IPS-18a (cell line): ENCODE measurements at regions not wholly inside any gene's neighbourhood (a gene's known extent, or its start where the extent isn't known, plus 50 kb on each side); places are given as distances from the start of the nearest gene placed in this dataset.

Source experiments
- H3K27ac ChIP-seq: one replicate; pipeline ENCODE4 v1.5.1; 2013; ENCODE audit warnings: low read length
- H3K27me3 ChIP-seq: one replicate; pipeline ENCODE4 v1.6.1; 2013; ENCODE audit warnings: mild to moderate bottlenecking, low read length; ENCODE audit not compliant: control insufficient read depth, insufficient read depth
- H3K36me3 ChIP-seq: one replicate; pipeline ENCODE4 v1.6.1; 2013; ENCODE audit warnings: low read depth, low read length; ENCODE audit not compliant: control insufficient read depth
- H3K4me1 ChIP-seq: one replicate; pipeline ENCODE4 v1.6.1; 2013; ENCODE audit warnings: low read depth, low read length; ENCODE audit not compliant: control insufficient read depth
- H3K4me3 ChIP-seq: one replicate; pipeline ENCODE4 v1.5.1; 2013; ENCODE audit warnings: low read length
- H3K9ac ChIP-seq: one replicate; pipeline ENCODE4 v1.6.1; 2013; ENCODE audit warnings: mild to moderate bottlenecking, low read length, moderate library complexity
- H3K9me3 ChIP-seq: one replicate; pipeline ENCODE4 v1.6.1; 2013; ENCODE audit warnings: low read depth, low read length; ENCODE audit not compliant: control insufficient read depth

DNA sequence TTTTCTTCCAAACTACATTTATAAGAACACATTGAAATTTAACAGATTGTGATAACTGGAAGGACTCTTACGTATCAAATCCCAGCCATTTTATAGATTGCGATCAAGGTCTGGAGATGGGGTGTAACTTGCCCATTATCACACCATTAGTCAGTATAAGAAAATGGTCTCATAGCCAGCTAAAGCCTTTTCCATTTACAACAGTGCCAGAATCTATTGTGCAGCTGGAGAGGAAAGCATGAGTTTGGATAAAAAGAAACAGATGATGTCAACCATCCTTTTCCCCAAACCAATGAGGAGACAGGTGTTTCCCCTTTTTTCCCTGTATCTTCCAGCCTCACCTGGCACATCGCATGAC is 658.8 kb downstream of the ACTL7B start:
- H3K4me3 ChIP-seq: no peak overlapping the region
- H3K36me3 ChIP-seq: no peaks in the 10 kb centered on the region
- no peaks in the 10 kb centered on the region for H3K27me3 ChIP-seq
- H3K9me3 ChIP-seq: no peaks in the 10 kb centered on the region
- no peaks in the 10 kb centered on the region for H3K4me1 ChIP-seq
- no peak overlapping the region for H3K27ac ChIP-seq
- H3K9ac ChIP-seq: no peak overlapping the region

DNA sequence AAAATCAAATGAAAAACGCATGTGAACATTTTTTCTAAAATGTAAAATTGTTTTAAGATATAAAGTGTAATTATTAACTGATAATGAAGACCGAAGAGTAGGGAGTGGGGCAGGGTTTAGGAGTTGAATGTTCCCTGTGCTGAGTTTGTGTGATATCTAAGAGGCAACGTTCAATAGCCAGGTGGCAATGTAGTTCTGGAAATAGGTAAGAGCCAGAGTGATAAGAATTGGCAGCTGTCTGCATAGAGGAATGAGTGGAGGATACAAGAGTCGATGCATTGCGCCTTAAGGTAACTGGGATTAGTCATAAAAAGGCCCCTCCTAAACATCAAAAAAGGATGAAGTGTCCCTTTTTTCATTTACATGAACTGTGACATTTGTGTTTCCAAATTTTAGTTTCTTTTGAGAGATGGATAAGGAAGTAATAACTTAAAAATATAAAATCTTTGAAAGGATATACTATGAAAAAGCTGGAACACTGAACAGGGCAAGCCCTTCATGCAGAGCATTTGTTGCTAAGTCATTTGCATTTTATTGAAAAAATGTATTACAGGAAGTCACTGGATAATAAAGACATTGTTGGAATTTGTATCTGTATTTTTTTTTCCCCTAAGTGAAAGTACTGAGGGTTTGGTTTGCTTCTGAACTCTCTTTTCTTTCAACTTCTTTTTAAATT is 659.3 kb downstream of the ACTL7B start:
- Histone ChIP-seq H3K9me3 (no peaks in the 10 kb centered on the region), H3K27me3 (no peaks in the 10 kb centered on the region), H3K4me1 (no peaks in the 10 kb centered on the region), H3K27ac (no peak overlapping the region), H3K36me3 (no peaks in the 10 kb centered on the region), H3K9ac (no peak overlapping the region), H3K4me3 (no peak overlapping the region)

DNA sequence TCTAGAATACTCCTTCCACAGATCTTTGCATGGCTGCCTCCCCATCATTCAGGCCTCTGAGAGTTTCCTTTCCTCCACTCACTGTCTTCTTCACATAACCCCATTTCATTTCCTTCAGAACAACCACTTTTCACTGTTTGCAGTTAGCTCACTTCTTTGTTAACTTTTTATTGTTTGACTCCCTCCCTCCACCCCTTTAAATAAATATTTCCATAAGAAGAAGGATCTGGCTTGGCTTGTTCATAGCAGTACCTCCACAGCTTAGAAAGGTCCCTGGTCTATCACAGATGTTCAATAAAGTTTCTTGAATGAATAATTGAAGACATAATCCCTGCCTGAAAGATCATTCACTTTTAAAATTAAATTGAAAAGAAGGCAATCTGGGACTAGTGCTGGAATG is 661.6 kb downstream of the ACTL7B start:
- Histone ChIP-seq H3K36me3 (no peaks in the 10 kb centered on the region), H3K4me1 (peaks cover under 1% of the 10 kb centered on the region), H3K9ac (no peak overlapping the region), H3K27ac (no peak overlapping the region), H3K27me3 (no peaks in the 10 kb centered on the region), H3K9me3 (no peaks in the 10 kb centered on the region), H3K4me3 (no peak overlapping the region)

DNA sequence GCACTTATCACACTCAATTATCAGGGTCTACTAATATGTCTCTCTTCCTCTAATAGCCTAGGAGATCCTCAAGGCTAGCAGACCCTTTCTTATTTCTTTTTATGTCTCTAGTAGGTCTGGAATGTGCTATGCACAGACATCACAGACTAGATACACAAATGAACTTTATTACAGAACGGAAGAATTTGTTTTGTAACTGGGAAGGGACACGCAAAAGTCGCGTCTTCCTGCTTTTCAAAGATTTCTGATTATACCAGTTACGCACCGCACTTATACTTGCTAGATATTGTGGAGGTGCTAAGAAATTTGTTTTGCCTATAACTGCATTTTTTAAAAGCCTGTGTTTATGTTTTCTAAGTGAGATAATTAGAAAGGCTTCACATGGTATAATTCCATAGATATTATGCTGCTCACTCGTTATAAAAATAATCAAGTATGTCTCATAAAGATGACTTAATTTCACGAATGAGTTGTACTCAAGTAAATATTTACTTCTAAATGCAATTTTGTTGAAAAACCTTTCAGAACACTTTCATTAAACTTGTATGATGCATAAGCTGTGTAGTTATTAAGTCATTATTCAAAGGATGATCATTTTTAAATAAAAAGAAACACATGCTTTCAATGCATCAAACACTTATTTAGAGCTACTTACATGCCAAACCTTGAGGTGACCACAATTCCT is 662.6 kb downstream of the ACTL7B start:
- Histone ChIP-seq H3K36me3 (no peaks in the 10 kb centered on the region), H3K27me3 (no peaks in the 10 kb centered on the region), H3K4me1 (peaks cover 4% of the 10 kb centered on the region), H3K4me3 (no peak overlapping the region), H3K9me3 (no peaks in the 10 kb centered on the region), H3K27ac (no peak overlapping the region), H3K9ac (no peak overlapping the region)

DNA sequence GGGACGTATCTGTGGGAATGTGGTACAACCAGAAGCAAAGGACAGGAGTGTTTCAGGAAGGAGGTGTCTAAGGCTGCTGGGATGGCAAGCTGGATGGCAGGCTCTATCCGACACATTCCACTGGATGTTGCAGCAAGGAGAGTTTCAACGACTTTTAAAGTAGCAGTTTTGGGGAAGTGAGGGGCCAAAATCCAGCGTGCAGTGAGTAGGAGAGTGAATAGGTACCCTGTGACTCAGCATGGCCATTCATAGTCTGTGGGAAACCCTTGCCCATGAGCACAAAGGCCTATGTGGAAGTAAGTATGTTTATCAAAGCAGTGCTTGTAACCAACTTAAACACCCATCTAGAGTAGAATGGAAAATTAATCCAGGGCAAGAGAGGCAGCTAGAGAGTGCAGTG is 664.7 kb downstream of the ACTL7B start:
- H3K9ac ChIP-seq: no peak overlapping the region
- H3K4me3 ChIP-seq: no peak overlapping the region
- H3K27me3 ChIP-seq: no peaks in the 10 kb centered on the region
- no peaks in the 10 kb centered on the region for H3K9me3 ChIP-seq
- H3K27ac ChIP-seq: no peak overlapping the region
- no peaks in the 10 kb centered on the region for H3K36me3 ChIP-seq
- peaks cover 4% of the 10 kb centered on the region for H3K4me1 ChIP-seq

DNA sequence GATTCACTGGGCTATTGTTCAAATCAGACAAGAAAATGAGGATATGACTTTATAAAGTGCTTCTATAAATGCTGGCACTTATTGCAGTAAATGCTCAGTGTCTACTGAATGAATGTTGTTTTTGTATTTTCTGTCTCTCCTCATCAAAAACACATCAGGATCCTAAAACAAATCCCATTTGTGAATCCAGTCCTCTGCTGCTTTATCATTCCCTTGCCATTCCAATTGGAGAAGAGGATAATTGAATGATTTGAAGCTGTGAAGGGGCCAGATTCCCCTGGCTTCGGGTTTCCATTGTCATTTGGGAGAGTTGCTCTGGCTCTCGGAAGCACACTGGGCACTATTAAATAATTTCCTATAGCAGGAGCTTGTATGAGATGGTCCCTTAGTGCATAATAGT is 666.8 kb downstream of the ACTL7B start:
- no peak overlapping the region for H3K9ac ChIP-seq
- H3K27ac ChIP-seq: no peak overlapping the region
- H3K27me3 ChIP-seq: no peaks in the 10 kb centered on the region
- no peak overlapping the region for H3K4me3 ChIP-seq
- H3K36me3 ChIP-seq: no peaks in the 10 kb centered on the region
- H3K4me1 ChIP-seq: peaks cover 4% of the 10 kb centered on the region
- H3K9me3 ChIP-seq: no peaks in the 10 kb centered on the region

DNA sequence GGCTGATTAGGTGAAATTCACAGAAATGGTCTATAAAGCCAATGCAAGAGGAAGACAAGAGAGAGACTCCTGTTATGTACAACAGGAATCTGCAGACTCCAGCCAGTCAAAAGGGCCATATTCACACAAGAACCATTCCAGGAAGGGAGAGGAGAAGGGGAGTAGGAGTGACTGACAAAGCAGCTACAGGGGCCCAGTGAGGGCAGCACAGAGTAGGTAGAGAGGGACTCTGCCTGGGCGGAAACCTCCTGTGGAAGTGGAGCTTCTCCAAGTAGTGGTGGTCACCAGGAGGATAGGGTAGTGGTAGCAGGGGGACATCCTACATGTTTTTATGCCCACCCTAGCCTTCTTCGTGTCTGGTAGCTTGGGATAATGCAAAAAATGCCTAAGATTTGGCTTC is 667.3 kb downstream of the ACTL7B start:
- Histone ChIP-seq H3K9ac (no peak overlapping the region), H3K9me3 (no peaks in the 10 kb centered on the region), H3K4me1 (peaks cover 4% of the 10 kb centered on the region), H3K27me3 (no peaks in the 10 kb centered on the region), H3K4me3 (no peak overlapping the region), H3K27ac (no peak overlapping the region), H3K36me3 (no peaks in the 10 kb centered on the region)

DNA sequence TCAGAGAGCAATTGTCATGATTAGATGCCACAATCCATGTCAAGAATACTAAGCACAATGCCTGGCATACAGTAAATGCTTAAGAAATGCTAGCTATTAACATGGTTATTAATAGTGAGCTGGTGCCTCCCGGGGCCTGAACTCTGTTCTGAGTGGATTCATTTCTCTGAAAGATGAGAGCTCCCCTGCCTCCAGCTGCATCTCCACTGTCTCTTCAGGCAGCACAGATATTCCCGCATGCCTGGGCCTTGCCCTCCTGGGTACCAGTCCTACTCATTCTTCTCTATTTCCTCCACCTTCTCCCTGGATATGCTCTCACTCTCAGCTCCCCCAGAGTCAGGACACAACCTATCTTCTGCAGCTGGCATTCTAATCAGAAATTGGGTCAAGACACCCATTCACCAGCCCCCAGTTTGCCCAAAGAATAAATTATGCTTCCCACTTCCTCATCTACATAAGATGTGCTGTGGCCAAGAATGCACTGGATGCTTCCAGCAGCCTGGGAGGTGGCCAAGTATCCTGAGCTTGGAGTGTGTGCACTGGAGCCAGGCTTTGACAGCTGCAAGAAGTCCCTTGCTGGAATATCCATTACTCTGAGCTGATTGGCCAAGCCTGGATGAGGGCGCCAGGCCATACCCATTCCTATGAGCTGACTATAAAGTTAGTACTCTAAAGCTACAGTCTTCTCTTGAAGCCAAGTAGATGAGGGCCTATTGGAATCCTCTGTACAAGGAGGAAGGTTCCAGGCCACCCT is 669.0 kb downstream of the ACTL7B start:
- H3K9me3 ChIP-seq: no peaks in the 10 kb centered on the region
- H3K9ac ChIP-seq: no peak overlapping the region
- H3K27me3 ChIP-seq: no peaks in the 10 kb centered on the region
- peaks cover 4% of the 10 kb centered on the region for H3K4me1 ChIP-seq
- no peak overlapping the region for H3K4me3 ChIP-seq
- H3K27ac ChIP-seq: no peak overlapping the region
- no peaks in the 10 kb centered on the region for H3K36me3 ChIP-seq

DNA sequence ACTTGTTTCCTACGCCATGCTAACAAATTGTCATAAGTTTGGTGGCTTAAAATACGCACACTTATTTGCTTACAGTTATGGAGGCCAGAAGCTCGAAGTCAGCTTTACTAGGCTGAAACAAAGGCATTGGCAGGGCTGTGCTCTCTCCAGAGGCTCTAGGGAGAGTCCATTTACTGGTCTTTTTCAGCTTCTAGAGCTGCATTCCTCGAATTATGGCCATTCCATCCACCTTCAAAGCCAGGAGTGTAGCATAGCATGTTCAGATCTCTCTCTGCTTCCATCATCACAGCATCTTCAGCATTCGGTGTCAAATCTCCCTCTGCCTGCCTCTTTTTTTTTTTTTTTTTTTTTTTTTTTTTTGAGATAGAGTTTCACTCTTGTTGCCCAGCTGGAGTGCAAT is 670.2 kb downstream of the ACTL7B start:
- peaks cover 4% of the 10 kb centered on the region for H3K4me1 ChIP-seq

DNA sequence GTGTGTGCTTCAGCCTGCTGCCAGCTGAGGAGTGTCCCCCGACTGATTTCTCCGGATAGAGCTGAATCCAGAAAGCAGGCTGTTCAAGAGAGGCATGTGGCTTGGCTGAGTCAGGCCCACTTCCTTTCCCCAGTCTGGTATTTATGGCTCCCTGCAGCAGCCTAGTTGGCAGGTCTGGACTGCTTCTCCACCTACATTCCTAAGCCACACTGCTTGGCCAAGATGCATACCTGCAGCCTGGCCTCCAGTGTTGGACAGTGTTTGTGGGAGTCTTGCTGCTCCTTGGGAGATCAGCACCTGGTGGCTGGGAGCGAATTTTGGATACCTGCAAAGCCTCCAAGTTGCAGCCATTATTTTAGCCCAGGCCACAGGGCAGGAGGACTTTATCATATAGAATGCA is 670.8 kb downstream of the ACTL7B start:
- no peak overlapping the region for H3K4me3 ChIP-seq
- H3K27ac ChIP-seq: no peak overlapping the region
- H3K27me3 ChIP-seq: no peaks in the 10 kb centered on the region
- no peaks in the 10 kb centered on the region for H3K36me3 ChIP-seq
- H3K4me1 ChIP-seq: peaks cover 4% of the 10 kb centered on the region
- no peak overlapping the region for H3K9ac ChIP-seq
- no peaks in the 10 kb centered on the region for H3K9me3 ChIP-seq

More for the DNA sequence above, 670.2 kb downstream of the ACTL7B start:
- H3K27ac ChIP-seq: no peak overlapping the region
- no peaks in the 10 kb centered on the region for H3K9me3 ChIP-seq
- H3K36me3 ChIP-seq: no peaks in the 10 kb centered on the region
- no peak overlapping the region for H3K9ac ChIP-seq
- no peaks in the 10 kb centered on the region for H3K27me3 ChIP-seq
- H3K4me3 ChIP-seq: no peak overlapping the region

DNA sequence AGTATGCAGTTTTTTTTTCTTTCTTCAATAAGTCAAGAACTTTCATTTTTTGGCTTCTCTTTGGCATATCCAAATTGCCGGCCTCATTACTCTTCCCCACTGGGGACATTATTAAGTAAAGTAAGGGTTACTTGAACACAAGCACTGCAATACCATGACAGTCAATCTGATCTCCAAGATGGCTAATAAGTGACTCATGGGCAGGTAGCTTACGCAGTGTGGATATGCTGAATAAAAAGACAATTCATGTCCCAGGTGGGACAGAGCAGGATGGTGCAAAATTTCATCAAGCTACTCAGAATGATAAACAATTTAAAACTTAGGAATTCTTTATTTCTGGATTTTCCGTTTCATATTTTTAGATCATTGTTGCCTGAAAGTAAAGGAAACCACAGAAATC is 671.8 kb downstream of the ACTL7B start:
- H3K27me3 ChIP-seq: no peaks in the 10 kb centered on the region
- H3K4me1 ChIP-seq: peaks cover 2% of the 10 kb centered on the region
- no peak overlapping the region for H3K9ac ChIP-seq
- no peaks in the 10 kb centered on the region for H3K9me3 ChIP-seq
- H3K27ac ChIP-seq: no peak overlapping the region
- no peak overlapping the region for H3K4me3 ChIP-seq
- H3K36me3 ChIP-seq: no peaks in the 10 kb centered on the region
